ENCODE measurements at regions not wholly inside any gene's neighbourhood (a gene's known extent, or its start where the extent isn't known, plus 50 kb on each side); places are given as distances from the start of the nearest gene placed in this dataset.

GRCh38 chr1:36696261-36696940, 213.7 kb upstream of the CSF3R start:
- no peak overlapping the region for H3K27ac ChIP-seq
- DNase-seq, result no peak
- 69 to 70% methylated on average over 6 of the region's 6 CpGs for WGBS, 2 donors
- no peak overlapping the region for H3K4me3 ChIP-seq
- peaks cover 0 to 65% (median 53%) of the 10 kb centered on the region in 7 donors for H3K27me3 ChIP-seq
- H3K4me1 ChIP-seq, result no peaks in the 10 kb centered on the region
- no peak for ATAC-seq
- H3K9me3 ChIP-seq, result no peaks in the 10 kb centered on the region
- H3K36me3 ChIP-seq, result no peaks in the 10 kb centered on the region
- TF ChIP-seq, protein P1, sequence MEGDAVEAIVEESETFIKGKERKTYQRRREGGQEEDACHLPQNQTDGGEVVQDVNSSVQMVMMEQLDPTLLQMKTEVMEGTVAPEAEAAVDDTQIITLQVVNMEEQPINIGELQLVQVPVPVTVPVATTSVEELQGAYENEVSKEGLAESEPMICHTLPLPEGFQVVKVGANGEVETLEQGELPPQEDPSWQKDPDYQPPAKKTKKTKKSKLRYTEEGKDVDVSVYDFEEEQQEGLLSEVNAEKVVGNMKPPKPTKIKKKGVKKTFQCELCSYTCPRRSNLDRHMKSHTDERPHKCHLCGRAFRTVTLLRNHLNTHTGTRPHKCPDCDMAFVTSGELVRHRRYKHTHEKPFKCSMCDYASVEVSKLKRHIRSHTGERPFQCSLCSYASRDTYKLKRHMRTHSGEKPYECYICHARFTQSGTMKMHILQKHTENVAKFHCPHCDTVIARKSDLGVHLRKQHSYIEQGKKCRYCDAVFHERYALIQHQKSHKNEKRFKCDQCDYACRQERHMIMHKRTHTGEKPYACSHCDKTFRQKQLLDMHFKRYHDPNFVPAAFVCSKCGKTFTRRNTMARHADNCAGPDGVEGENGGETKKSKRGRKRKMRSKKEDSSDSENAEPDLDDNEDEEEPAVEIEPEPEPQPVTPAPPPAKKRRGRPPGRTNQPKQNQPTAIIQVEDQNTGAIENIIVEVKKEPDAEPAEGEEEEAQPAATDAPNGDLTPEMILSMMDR (IDR thresholded peaks at IDR 0.05), result no peak
- intact Hi-C loops (cut with DNase I), result no loop called here

DNA sequence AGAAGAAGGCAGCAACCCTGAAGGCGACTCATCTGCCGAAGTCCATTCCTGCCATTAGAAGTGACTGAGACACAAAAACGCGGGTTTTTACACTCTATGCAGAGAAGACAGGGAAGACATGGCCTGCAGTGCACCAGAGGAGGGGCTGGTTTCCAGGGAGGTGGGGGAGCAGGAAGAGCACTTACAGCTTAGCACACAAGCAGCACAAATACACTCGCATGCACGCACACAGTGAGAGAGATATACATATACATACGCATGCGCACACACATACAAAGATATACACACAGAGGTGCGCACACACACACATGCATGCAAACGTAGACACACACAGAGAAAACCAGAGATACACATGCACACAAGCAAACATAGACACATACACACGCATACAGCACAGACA, 210.9 kb upstream of the CSF3R start:
- no peak overlapping the region for H3K4me3 ChIP-seq
- H3K4me1 ChIP-seq, result no peaks in the 10 kb centered on the region
- intact Hi-C loops (cut with DNase I), result no loop called here
- DNase-seq (no peak), ATAC-seq (no peak)
- no peaks in the 10 kb centered on the region for H3K36me3 ChIP-seq
- 81% methylated on average over 11 of the region's 11 CpGs for WGBS, 2 donors
- TF ChIP-seq, protein P1 (IDR thresholded peaks at IDR 0.05), result no peak
- no peaks in the 10 kb centered on the region for H3K9me3 ChIP-seq
- H3K27me3 ChIP-seq, result peaks cover 0 to 66% (median 54%) of the 10 kb centered on the region in 7 donors
- no peak overlapping the region for H3K27ac ChIP-seq

- Histone ChIP-seq H3K9me3 (no peaks in the 10 kb centered on the region), H3K4me1 (no peaks in the 10 kb centered on the region), H3K27ac (no peak overlapping the region), H3K27me3 (peaks cover 0 to 63% (median 54%) of the 10 kb centered on the region in 7 donors), H3K36me3 (no peaks in the 10 kb centered on the region), H3K4me3 (no peak overlapping the region)
- TF ChIP-seq, protein P1 (IDR thresholded peaks at IDR 0.05), result no peak
- intact Hi-C loops (cut with DNase I), result no loop called here
- DNase-seq (no peak), ATAC-seq (no peak)
- WGBS, 2 donors, result 31 to 35% methylated on average over 6 of the region's 6 CpGs
These were observed 210.4 kb upstream of the CSF3R start for GRCh38 chr1:36693161-36693525.

- ATAC-seq (no peak), DNase-seq (no peak)
- Histone ChIP-seq H3K27me3 (peaks cover 0 to 67% (median 58%) of the 10 kb centered on the region in 7 donors), H3K4me3 (no peak overlapping the region), H3K36me3 (no peaks in the 10 kb centered on the region), H3K4me1 (no peaks in the 10 kb centered on the region), H3K9me3 (no peaks in the 10 kb centered on the region), H3K27ac (no peak overlapping the region)
- intact Hi-C loops (cut with DNase I), result no loop called here
- TF ChIP-seq, protein P1 (IDR thresholded peaks at IDR 0.05), result no peak
- WGBS, 2 donors, result 71 to 72% methylated on average over 10 of the region's 10 CpGs
These were observed 209.9 kb upstream of the CSF3R start for GRCh38 chr1:36692465-36693160.
